HG03135 (cell line): ENCODE measurements at regions not wholly inside any gene's neighbourhood (a gene's known extent, or its start where the extent isn't known, plus 50 kb on each side); places are given as distances from the start of the nearest gene placed in this dataset.

Experiments used
- ATAC-seq: cut with Tn5 transposase; IDR thresholded peaks from one replicate; pipeline ENCODE4 v1.9.1; 2021; ENCODE audit warnings: mild to moderate bottlenecking, moderate library complexity; ENCODE audit not compliant: unreplicated experiment

- no peak for ATAC-seq
These were observed 1633.3 kb upstream of the LRRTM3 start for GRCh38 chr10:65292551-65292950.

- no peak for ATAC-seq
These were observed 1631.5 kb upstream of the LRRTM3 start for GRCh38 chr10:65294329-65294728.

GRCh38 chr10:65301181-65301580 lies 1624.7 kb upstream of the LRRTM3 start:
- ATAC-seq: no peak

- ATAC-seq: no peak
These were observed 1619.6 kb upstream of the LRRTM3 start for GRCh38 chr10:65306201-65306600.

GRCh38 chr10:65312876-65313275 lies 1613.0 kb upstream of the LRRTM3 start:
- ATAC-seq: no peak

- no peak for ATAC-seq
These were observed 1612.4 kb upstream of the LRRTM3 start for GRCh38 chr10:65313406-65313805.

- ATAC-seq: no peak
These were observed 1611.6 kb upstream of the LRRTM3 start for GRCh38 chr10:65314253-65314652.

GRCh38 chr10:65319493-65319892 lies 1606.3 kb upstream of the LRRTM3 start:
- ATAC-seq: no peak

GRCh38 chr10:65320236-65321026 lies 1605.4 kb upstream of the LRRTM3 start:
- no peak for ATAC-seq

- no peak for ATAC-seq
These were observed 1602.0 kb upstream of the LRRTM3 start for GRCh38 chr10:65323802-65324201.

- no peak for ATAC-seq
These were observed 1599.9 kb upstream of the LRRTM3 start for GRCh38 chr10:65325913-65326312.

- no peak for ATAC-seq
These were observed 1597.3 kb upstream of the LRRTM3 start for GRCh38 chr10:65328486-65328885.

- ATAC-seq: no peak
These were observed 1590.5 kb upstream of the LRRTM3 start for GRCh38 chr10:65335311-65335710.

- ATAC-seq: no peak
These were observed 1585.5 kb upstream of the LRRTM3 start for GRCh38 chr10:65340340-65340739.

GRCh38 chr10:65341323-65341925 lies 1584.4 kb upstream of the LRRTM3 start:
- no peak for ATAC-seq

GRCh38 chr10:65342245-65342644 lies 1583.6 kb upstream of the LRRTM3 start:
- ATAC-seq: no peak

- no peak for ATAC-seq
These were observed 1579.4 kb upstream of the LRRTM3 start for GRCh38 chr10:65346466-65346865.

- no peak for ATAC-seq
These were observed 1577.2 kb upstream of the LRRTM3 start for GRCh38 chr10:65348637-65349036.

GRCh38 chr10:65350611-65351010 lies 1575.2 kb upstream of the LRRTM3 start:
- ATAC-seq: no peak

- ATAC-seq: no peak
These were observed 1570.6 kb upstream of the LRRTM3 start for GRCh38 chr10:65355141-65355680.

GRCh38 chr10:65358565-65358964 lies 1567.3 kb upstream of the LRRTM3 start:
- ATAC-seq: no peak

GRCh38 chr10:65360497-65360896 lies 1565.3 kb upstream of the LRRTM3 start:
- no peak for ATAC-seq
